ENCODE measurements at regions not wholly inside any gene's neighbourhood (a gene's known extent, or its start where the extent isn't known, plus 50 kb on each side); places are given as distances from the start of the nearest gene placed in this dataset.

- Histone ChIP-seq H3K27ac (ENCODE audit: low read length) (no peak overlapping the region), H3K9me3 (ENCODE audit: insufficient read depth, low read depth, low read length) (no peaks in the 10 kb centered on the region), H3K4me1 (ENCODE audit: insufficient read depth, low read length) (no peaks in the 10 kb centered on the region), H3K4me3 (ENCODE audit: low read length) (no peak overlapping the region), H3K27me3 (ENCODE audit: insufficient read depth, low read length) (no peaks in the 10 kb centered on the region), H3K36me3 (ENCODE audit: insufficient read depth, low read depth, low read length) (no peaks in the 10 kb centered on the region), H3K9ac (ENCODE audit: low read depth, low read length) (no peak overlapping the region)
These were observed 129.5 kb upstream of the INPP4B start for GRCh38 chr4:142975618-142976017.

GRCh38 chr4:142976482-142976881 lies 130.4 kb upstream of the INPP4B start:
- Histone ChIP-seq H3K9ac (ENCODE audit: low read depth, low read length) (no peak overlapping the region), H3K4me3 (ENCODE audit: low read length) (no peak overlapping the region), H3K27me3 (ENCODE audit: insufficient read depth, low read length) (no peaks in the 10 kb centered on the region), H3K4me1 (ENCODE audit: insufficient read depth, low read length) (no peaks in the 10 kb centered on the region), H3K27ac (ENCODE audit: low read length) (no peak overlapping the region), H3K36me3 (ENCODE audit: insufficient read depth, low read depth, low read length) (no peaks in the 10 kb centered on the region), H3K9me3 (ENCODE audit: insufficient read depth, low read depth, low read length) (no peaks in the 10 kb centered on the region)

- no peaks in the 10 kb centered on the region for H3K4me1 ChIP-seq (ENCODE audit: insufficient read depth, low read length)
- no peak overlapping the region for H3K9ac ChIP-seq (ENCODE audit: low read depth, low read length)
- no peaks in the 10 kb centered on the region for H3K27me3 ChIP-seq (ENCODE audit: insufficient read depth, low read length)
- no peak overlapping the region for H3K27ac ChIP-seq (ENCODE audit: low read length)
- H3K9me3 ChIP-seq (ENCODE audit: insufficient read depth, low read depth, low read length): no peaks in the 10 kb centered on the region
- H3K36me3 ChIP-seq (ENCODE audit: insufficient read depth, low read depth, low read length): no peaks in the 10 kb centered on the region
- H3K4me3 ChIP-seq (ENCODE audit: low read length): no peak overlapping the region
These were observed 131.1 kb upstream of the INPP4B start for GRCh38 chr4:142977182-142977581.

- Histone ChIP-seq H3K27ac (ENCODE audit: low read length) (no peak overlapping the region), H3K9ac (ENCODE audit: low read depth, low read length) (no peak overlapping the region), H3K4me3 (ENCODE audit: low read length) (no peak overlapping the region), H3K27me3 (ENCODE audit: insufficient read depth, low read length) (no peaks in the 10 kb centered on the region), H3K36me3 (ENCODE audit: insufficient read depth, low read depth, low read length) (no peaks in the 10 kb centered on the region), H3K9me3 (ENCODE audit: insufficient read depth, low read depth, low read length) (no peaks in the 10 kb centered on the region), H3K4me1 (ENCODE audit: insufficient read depth, low read length) (peaks cover 5% of the 10 kb centered on the region; the same call in 1 of the 2 replicates)
These were observed 137.0 kb upstream of the INPP4B start for GRCh38 chr4:142983065-142983464.

- Histone ChIP-seq H3K36me3 (ENCODE audit: insufficient read depth, low read depth, low read length) (no peaks in the 10 kb centered on the region), H3K4me1 (ENCODE audit: insufficient read depth, low read length) (peaks cover 5% of the 10 kb centered on the region; the same call in 1 of the 2 replicates), H3K27ac (ENCODE audit: low read length) (no peak overlapping the region), H3K27me3 (ENCODE audit: insufficient read depth, low read length) (no peaks in the 10 kb centered on the region), H3K4me3 (ENCODE audit: low read length) (no peak overlapping the region), H3K9me3 (ENCODE audit: insufficient read depth, low read depth, low read length) (no peaks in the 10 kb centered on the region), H3K9ac (ENCODE audit: low read depth, low read length) (no peak overlapping the region)
These were observed 137.5 kb upstream of the INPP4B start for GRCh38 chr4:142983589-142983988.

- peaks cover 4% of the 10 kb centered on the region; the same call in 1 of the 2 replicates for H3K9me3 ChIP-seq (ENCODE audit: insufficient read depth, low read depth, low read length)
- no peaks in the 10 kb centered on the region for H3K36me3 ChIP-seq (ENCODE audit: insufficient read depth, low read depth, low read length)
- no peaks in the 10 kb centered on the region for H3K27me3 ChIP-seq (ENCODE audit: insufficient read depth, low read length)
- peaks cover 5% of the 10 kb centered on the region; the same call in 1 of the 2 replicates for H3K4me1 ChIP-seq (ENCODE audit: insufficient read depth, low read length)
- no peak overlapping the region for H3K27ac ChIP-seq (ENCODE audit: low read length)
- no peak overlapping the region for H3K4me3 ChIP-seq (ENCODE audit: low read length)
- H3K9ac ChIP-seq (ENCODE audit: low read depth, low read length): no peak overlapping the region
These were observed 138.9 kb upstream of the INPP4B start for GRCh38 chr4:142984871-142985585.

GRCh38 chr4:143016171-143016570 lies 168.5 kb upstream of the USP38 start:
- H3K27ac ChIP-seq (ENCODE audit: low read length): no peak overlapping the region
- no peak overlapping the region for H3K9ac ChIP-seq (ENCODE audit: low read depth, low read length)
- peaks cover 4% of the 10 kb centered on the region; the same call in 1 of the 2 replicates for H3K9me3 ChIP-seq (ENCODE audit: insufficient read depth, low read depth, low read length)
- H3K36me3 ChIP-seq (ENCODE audit: insufficient read depth, low read depth, low read length): no peaks in the 10 kb centered on the region
- H3K27me3 ChIP-seq (ENCODE audit: insufficient read depth, low read length): no peaks in the 10 kb centered on the region
- no peak overlapping the region for H3K4me3 ChIP-seq (ENCODE audit: low read length)
- no peaks in the 10 kb centered on the region for H3K4me1 ChIP-seq (ENCODE audit: insufficient read depth, low read length)

GRCh38 chr4:143017210-143017609 lies 167.5 kb upstream of the USP38 start:
- H3K27me3 ChIP-seq (ENCODE audit: insufficient read depth, low read length): no peaks in the 10 kb centered on the region
- H3K9ac ChIP-seq (ENCODE audit: low read depth, low read length): no peak overlapping the region
- no peaks in the 10 kb centered on the region for H3K4me1 ChIP-seq (ENCODE audit: insufficient read depth, low read length)
- no peaks in the 10 kb centered on the region for H3K36me3 ChIP-seq (ENCODE audit: insufficient read depth, low read depth, low read length)
- H3K9me3 ChIP-seq (ENCODE audit: insufficient read depth, low read depth, low read length): 0 out of 2 replicates have a peak, but pooled peaks cover 3% of the 10 kb centered on the region
- H3K27ac ChIP-seq (ENCODE audit: low read length): no peak overlapping the region
- no peak overlapping the region for H3K4me3 ChIP-seq (ENCODE audit: low read length)

- Histone ChIP-seq H3K27ac (ENCODE audit: low read length) (no peak overlapping the region), H3K4me3 (ENCODE audit: low read length) (no peak overlapping the region), H3K27me3 (ENCODE audit: insufficient read depth, low read length) (no peaks in the 10 kb centered on the region), H3K4me1 (ENCODE audit: insufficient read depth, low read length) (no peaks in the 10 kb centered on the region), H3K9me3 (ENCODE audit: insufficient read depth, low read depth, low read length) (no peaks in the 10 kb centered on the region), H3K36me3 (ENCODE audit: insufficient read depth, low read depth, low read length) (no peaks in the 10 kb centered on the region), H3K9ac (ENCODE audit: low read depth, low read length) (no peak overlapping the region)
These were observed 165.4 kb upstream of the USP38 start for GRCh38 chr4:143019351-143019750.

- no peaks in the 10 kb centered on the region for H3K36me3 ChIP-seq (ENCODE audit: insufficient read depth, low read depth, low read length)
- no peak overlapping the region for H3K4me3 ChIP-seq (ENCODE audit: low read length)
- H3K4me1 ChIP-seq (ENCODE audit: insufficient read depth, low read length): no peaks in the 10 kb centered on the region
- H3K9me3 ChIP-seq (ENCODE audit: insufficient read depth, low read depth, low read length): no peaks in the 10 kb centered on the region
- no peak overlapping the region for H3K9ac ChIP-seq (ENCODE audit: low read depth, low read length)
- H3K27me3 ChIP-seq (ENCODE audit: insufficient read depth, low read length): no peaks in the 10 kb centered on the region
- no peak overlapping the region for H3K27ac ChIP-seq (ENCODE audit: low read length)
These were observed 163.3 kb upstream of the USP38 start for GRCh38 chr4:143021384-143021783.

- Histone ChIP-seq H3K4me3 (ENCODE audit: low read length) (no peak overlapping the region), H3K36me3 (ENCODE audit: insufficient read depth, low read depth, low read length) (no peaks in the 10 kb centered on the region), H3K9ac (ENCODE audit: low read depth, low read length) (no peak overlapping the region), H3K27me3 (ENCODE audit: insufficient read depth, low read length) (no peaks in the 10 kb centered on the region), H3K9me3 (ENCODE audit: insufficient read depth, low read depth, low read length) (no peaks in the 10 kb centered on the region), H3K4me1 (ENCODE audit: insufficient read depth, low read length) (no peaks in the 10 kb centered on the region), H3K27ac (ENCODE audit: low read length) (no peak overlapping the region)
These were observed 161.3 kb upstream of the USP38 start for GRCh38 chr4:143023239-143023918.

- H3K27me3 ChIP-seq (ENCODE audit: insufficient read depth, low read length): no peaks in the 10 kb centered on the region
- H3K9ac ChIP-seq (ENCODE audit: low read depth, low read length): no peak overlapping the region
- H3K4me1 ChIP-seq (ENCODE audit: insufficient read depth, low read length): no peaks in the 10 kb centered on the region
- H3K9me3 ChIP-seq (ENCODE audit: insufficient read depth, low read depth, low read length): peaks cover 3% of the 10 kb centered on the region; the same call in 1 of the 2 replicates
- no peak overlapping the region for H3K4me3 ChIP-seq (ENCODE audit: low read length)
- no peaks in the 10 kb centered on the region for H3K36me3 ChIP-seq (ENCODE audit: insufficient read depth, low read depth, low read length)
- no peak overlapping the region for H3K27ac ChIP-seq (ENCODE audit: low read length)
These were observed 159.5 kb upstream of the USP38 start for GRCh38 chr4:143025081-143025704.

Data from iPS-20b (cell line).